Omental fat pad (tissue), 3 donors: ENCODE measurements at regions not wholly inside any gene's neighbourhood (a gene's known extent, or its start where the extent isn't known, plus 50 kb on each side); places are given as distances from the start of the nearest gene placed in this dataset.
A peak's percentile ranks its signal among the peaks of the same experiment; 100 is the strongest.

ENCODE experiments used
- ATAC-seq: fragments of 150-250 bp; one replicate; pipeline ENCODE4 v1.9.1; 2016; ENCODE audit warnings: mild to moderate bottlenecking, moderate library complexity; ENCODE audit not compliant: low FRiP score
- DNase-seq: peaks from one replicate; pipeline ENCODE4 v3.0.0-alpha.2; 2019; ENCODE audit warnings: low spot score
- CTCF ChIP-seq, 3 donors: fragments of 450-650 bp; IDR thresholded peaks; one replicate each; pipeline ENCODE4 v1.5.1; 2016 to 2017; ENCODE audit warnings: antibody characterized with exemption in 3 of 3, mild to moderate bottlenecking in 3 of 3, moderate library complexity in 2 of 3

- no peak for DNase-seq
- no peak for TF ChIP-seq CTCF (IDR thresholded peaks at IDR 0.05)
- no peak for ATAC-seq
These were observed 212.1 kb downstream of the MACC1 start for GRCh38 chr7:20005081-20005480.

GRCh38 chr7:19999681-20000080 is 217.5 kb downstream of the MACC1 start:
- no peak for ATAC-seq
- no peak for DNase-seq
- TF ChIP-seq CTCF (IDR thresholded peaks at IDR 0.05): no peak

GRCh38 chr7:19991936-19992335 is 218.5 kb upstream of the TMEM196 start:
- no peak for TF ChIP-seq CTCF (IDR thresholded peaks at IDR 0.05)
- DNase-seq: no peak
- no peak for ATAC-seq

GRCh38 chr7:19989906-19990305 is 216.5 kb upstream of the TMEM196 start:
- no peak for TF ChIP-seq CTCF (IDR thresholded peaks at IDR 0.05)
- ATAC-seq (no peak), DNase-seq (no peak)

- no peak for DNase-seq
- no peak for ATAC-seq
- TF ChIP-seq CTCF (IDR thresholded peaks at IDR 0.05): no peak
These were observed 215.4 kb upstream of the TMEM196 start for GRCh38 chr7:19988860-19989259.

- ATAC-seq (no peak), DNase-seq (no peak)
- TF ChIP-seq CTCF (IDR thresholded peaks at IDR 0.05): no peak
These were observed 210.8 kb upstream of the TMEM196 start for GRCh38 chr7:19984231-19984632.

- ATAC-seq: no peak
- peak; percentile 23 for DNase-seq
- no peak for TF ChIP-seq CTCF (IDR thresholded peaks at IDR 0.05)
These were observed 209.7 kb upstream of the TMEM196 start for GRCh38 chr7:19982841-19983835.
